K562 (cell line): ENCODE measurements at regions not wholly inside any gene's neighbourhood (a gene's known extent, or its start where the extent isn't known, plus 50 kb on each side); places are given as distances from the start of the nearest gene placed in this dataset.

Experiments used
- ATAC-seq: fragments of 200-7000 bp; cut with Tn5 transposase; 3 replicates; pipeline ENCODE4 v1.9.1; 2020; ENCODE audit warnings: moderate library complexity
- BruUV-seq: library from RNA; stranded (reverse); fragments of 400-500 nt; replicated peaks from 2 replicates; lab custom pipeline; 2021; lab: Mats Ljungman, UMichigan
- CTCF ChIA-PET: fragments of 300-600 bp; formaldehyde crosslinking; extraction: SDS; loops from one replicate; lab custom pipeline; 2021; ENCODE audit warnings: low intra/inter-chr PET ratio; lab: Yijun Ruan, JAX
- POLR2A ChIA-PET: fragments of 300-600, 350-650 bp; sonication (Branson Sonifier 250); formaldehyde crosslinking; extraction: SDS; loops from one replicate; lab custom pipeline; 2021; ENCODE audit warnings: antibody characterized with exemption, inconsistent platforms; lab: Yijun Ruan, JAX
- DNase-seq, 4 experiments: peaks; one replicate each; pipeline versions ENCODE4 v3.0.0 to v3.0.0-alpha.2; 2011 to 2018; ENCODE audit warnings: low spot score in 3 of 4, mixed read lengths in 3 of 4; ENCODE audit errors: extremely low read depth in 1 of 4
- FAIRE-seq: peaks from 2 replicates; lab custom pipeline; 2011; peaks lifted over from hg19 to GRCh38; lab: Jason Lieb, UNC
- H2AFZ ChIP-seq: 2 replicates; pipeline ENCODE4 v1.6.0; 2011; ENCODE audit warnings: low read depth, low read length, control low read depth, inconsistent platforms
- H3K27ac ChIP-seq: fragments of 200-600 bp; 3 replicates; pipeline ENCODE4 v1.8.0; 2011; ENCODE audit warnings: low read depth, mild to moderate bottlenecking, control low read depth, inconsistent platforms, low read length, moderate library complexity, mixed read lengths; ENCODE audit errors: extremely low read depth
- H3K27me3 ChIP-seq, 2 experiments: fragments of 300-600 bp in 1 of 2; 2 replicates in 1 of 2; 3 replicates in 1 of 2; pipeline versions ENCODE4 v1.6.0 to v1.8.0; 2011; ENCODE audit warnings: inconsistent platforms in 2 of 2, low read length in 2 of 2, mild to moderate bottlenecking in 1 of 2, mixed read lengths in 1 of 2, moderate library complexity in 1 of 2; ENCODE audit not compliant: control insufficient read depth in 2 of 2, insufficient read depth in 2 of 2
- H3K36me3 ChIP-seq: fragments of 300-600 bp; 3 replicates; pipeline ENCODE4 v1.8.0; 2011; ENCODE audit warnings: mild to moderate bottlenecking, low read length, inconsistent platforms; ENCODE audit not compliant: control insufficient read depth, insufficient read depth
- H3K4me1 ChIP-seq, 2 experiments: fragments of 200-600 bp in 1 of 2; replicated peaks in 1 of 2; 2 replicates in 1 of 2; 3 replicates in 1 of 2; pipeline versions ENCODE4 v1.5.1 to v1.8.0; 2011; ENCODE audit warnings: inconsistent platforms in 2 of 2, low read length in 2 of 2, mild to moderate bottlenecking in 1 of 2, mixed read lengths in 1 of 2, moderate library complexity in 1 of 2; ENCODE audit not compliant: control insufficient read depth in 2 of 2, insufficient read depth in 2 of 2
- H3K4me2 ChIP-seq: 2 replicates; pipeline ENCODE4 v1.6.1; 2011; ENCODE audit warnings: low read length, control low read depth, inconsistent platforms, mixed read lengths; ENCODE audit not compliant: insufficient read depth
- H3K4me3 ChIP-seq: fragments of 200-600 bp; sonication (generic), shearing (Covaris generic); 2 replicates; pipeline ENCODE4 v1.5.1; 2016; ENCODE audit warnings: control low read depth, inconsistent platforms
- H3K79me2 ChIP-seq: fragments of 200-600 bp; 3 replicates; pipeline ENCODE4 v1.8.0; 2011; ENCODE audit warnings: low read length, inconsistent platforms; ENCODE audit not compliant: control insufficient read depth, insufficient read depth
- H3K9ac ChIP-seq, 2 experiments: 2 replicates each; pipeline versions ENCODE4 v1.6.0 to v1.6.1; 2011; ENCODE audit warnings: low read depth in 2 of 2, low read length in 2 of 2, control low read depth in 1 of 2, inconsistent platforms in 1 of 2, mild to moderate bottlenecking in 1 of 2, mixed read lengths in 1 of 2; ENCODE audit not compliant: insufficient read depth in 1 of 2
- H3K9me1 ChIP-seq: one replicate; pipeline ENCODE4 v1.6.0; 2011; ENCODE audit warnings: inconsistent platforms, mild to moderate bottlenecking, low read length, moderate library complexity; ENCODE audit not compliant: control insufficient read depth, insufficient read depth
- H3K9me3 ChIP-seq: replicated peaks from 2 replicates; pipeline ENCODE4 v1.5.1; 2011; ENCODE audit warnings: low read depth, low read length, inconsistent platforms; ENCODE audit not compliant: control insufficient read depth, insufficient read depth
- H4K20me1 ChIP-seq: replicated peaks from 2 replicates; pipeline ENCODE4 v1.6.1; 2011; ENCODE audit warnings: low read length, inconsistent platforms, mixed read lengths; ENCODE audit not compliant: control insufficient read depth, insufficient read depth
- CEBPB ChIP-seq: fragments of 450-650 bp; IDR thresholded peaks from 2 replicates; pipeline ENCODE4 v1.6.1; 2016; ENCODE audit warnings: missing genetic modification characterization, missing compliant biosample characterization
- CHD4 ChIP-seq: fragments of 200-600 bp; sonication (generic); IDR thresholded peaks from 3 replicates; pipeline ENCODE4 v1.6.1; 2012; ENCODE audit warnings: low read depth, mild to moderate bottlenecking, mixed read lengths, low read length, inconsistent platforms; ENCODE audit not compliant: insufficient read depth, insufficient replicate concordance, poor library complexity, severe bottlenecking
- HES1 ChIP-seq: fragments of 450-650 bp; IDR thresholded peaks from 2 replicates; pipeline ENCODE4 v1.6.1; 2016; ENCODE audit warnings: low read depth, mild to moderate bottlenecking, moderate library complexity
- MTF1 ChIP-seq: fragments of 250-450 bp; sonication (Bioruptor Pico); IDR thresholded peaks from 2 replicates; pipeline ENCODE4 v1.9.0; 2021; ENCODE audit warnings: moderate library complexity, mild to moderate bottlenecking, inconsistent platforms, borderline replicate concordance
- RFX7 ChIP-seq: fragments of 250-450 bp; sonication (Bioruptor Pico); IDR thresholded peaks from 2 replicates; pipeline ENCODE4 v1.5.1; 2021; ENCODE audit warnings: mild to moderate bottlenecking
- STAT5B ChIP-seq: fragments of 250-450 bp; sonication (Bioruptor Pico); IDR thresholded peaks from 2 replicates; pipeline ENCODE4 v1.8.0; 2021; ENCODE audit warnings: mild to moderate bottlenecking, inconsistent platforms
- ZNF146 ChIP-seq: IDR thresholded peaks from one replicate; pipeline ENCODE4 v1.6.1; 2018; ENCODE audit warnings: missing compliant biosample characterization; ENCODE audit not compliant: unreplicated experiment
- WGBS: fragments of 100-300 bp; shearing (Covaris generic); methylation state at CpG from one replicate; pipeline ENCODE4 v1.1.6; 2016; ENCODE audit warnings: low coverage, mixed read lengths; ENCODE audit not compliant: insufficient coverage; ENCODE audit errors: missing lambda C conversion rate; 5-methylcytosine and 5-hydroxymethylcytosine counted together
- in situ Hi-C: fragments of 300-500 bp; cut with MboI; formaldehyde crosslinking; loops from 4 replicates; pipeline ENCODE4 v1.15.0; 2018; ENCODE audit warnings: inconsistent platforms, mixed read lengths
- intact Hi-C: fragments of 100-400 bp; cut with micrococcal nuclease; formaldehyde crosslinking; loops from 2 replicates; pipeline ENCODE4 v1.14.2; 2022

GRCh38 chr11:95534226-95534625 lies 255.4 kb downstream of the FAM76B start (continued):
- no peak for TF ChIP-seq CHD4
- TF ChIP-seq MTF1 (CRISPR knock-in tag), result no peak
- no peak for TF ChIP-seq RFX7 (CRISPR knock-in tag)
- TF ChIP-seq HES1, result no peak

- intact Hi-C loops, result no loop called here
- H3K4me1 ChIP-seq, result no peaks in the 10 kb centered on the region
- ChIA-PET CTCF (no interaction called here), POLR2A (interaction anchor here (0.5 to 0.6 kb wide), 2 partner anchors 222 to 243 kb away, joined by 3 to 4 read pairs; no protein-coding TSS in a partner anchor)
- H3K9me1 ChIP-seq, result no peaks in the 10 kb centered on the region
- no peak for TF ChIP-seq ZNF146 (CRISPR knock-in tag)
- TF ChIP-seq CEBPB (tag), result peak; percentile 26; the same call in 1 of the 2 replicates
- TF ChIP-seq STAT5B (CRISPR knock-in tag), result no peak
- ATAC-seq (no peak), DNase-seq (no peak), FAIRE-seq (no peak)
- in situ Hi-C loops, result no loop called here
- H3K9ac ChIP-seq, result no peak overlapping the region
- no peaks in the 10 kb centered on the region for H3K79me2 ChIP-seq
- H3K4me3 ChIP-seq, result no peak overlapping the region
- H4K20me1 ChIP-seq, result no peaks in the 10 kb centered on the region
- no TSS peak for BruUV-seq
- peaks cover 6% of the 10 kb centered on the region for H3K9me3 ChIP-seq
- 3% methylated on average over 3 of the region's 3 CpGs for WGBS
- no peak overlapping the region for H3K27ac ChIP-seq
- H3K36me3 ChIP-seq, result no peaks in the 10 kb centered on the region
- H3K4me2 ChIP-seq, result no peak overlapping the region
- no peaks in the 10 kb centered on the region; a peak in 1 of 5 replicates for H3K27me3 ChIP-seq
- H2AFZ ChIP-seq, result 0 out of 2 replicates have a peak overlapping the region, but pooled peaks have one; percentile 41
Observed at GRCh38 chr11:95531116-95531515, 258.5 kb downstream of the FAM76B start.
